Kidney (tissue), 13 donors: ENCODE measurements at regions not wholly inside any gene's neighbourhood (a gene's known extent, or its start where the extent isn't known, plus 50 kb on each side); places are given as distances from the start of the nearest gene placed in this dataset.

Experiments used
- DNase-seq, 5 donors: peaks; one replicate each; pipeline ENCODE4 v3.0.0-alpha.2; 2013 to 2020
- FAIRE-seq: peaks from 2 replicates; lab custom pipeline; 2012; peaks lifted over from hg19 to GRCh38; lab: Jason Lieb, UNC
- H3K27ac ChIP-seq, 2 donors: one replicate each; pipeline ENCODE4 v1.7.0; 2013; ENCODE audit warnings: low read depth in 2 of 2, low read length in 2 of 2, inconsistent platforms in 1 of 2
- H3K27me3 ChIP-seq: one replicate; pipeline ENCODE4 v1.7.1; 2013; ENCODE audit warnings: low read length, inconsistent platforms; ENCODE audit not compliant: control insufficient read depth, insufficient read depth
- H3K36me3 ChIP-seq, 3 donors: one replicate each; pipeline versions ENCODE4 v1.7.0 to v1.7.1; 2013; ENCODE audit warnings: low read length in 3 of 3, control low read depth in 1 of 3, inconsistent platforms in 1 of 3; ENCODE audit not compliant: insufficient read depth in 3 of 3, control insufficient read depth in 2 of 3
- H3K4me1 ChIP-seq, 3 donors: one replicate each; pipeline versions ENCODE4 v1.7.0 to v1.7.1; 2013; ENCODE audit warnings: low read length in 3 of 3, inconsistent platforms in 1 of 3, low read depth in 1 of 3; ENCODE audit not compliant: control insufficient read depth in 2 of 3, insufficient read depth in 2 of 3
- H3K4me3 ChIP-seq, 3 donors: one replicate each; pipeline versions ENCODE4 v1.7.0 to v1.8.1; 2013; ENCODE audit warnings: low read length in 3 of 3, control low read depth in 1 of 3, inconsistent platforms in 1 of 3
- H3K9ac ChIP-seq, 3 donors: one replicate each; pipeline versions ENCODE4 v1.7.0 to v1.7.1; 2013; ENCODE audit warnings: low read length in 3 of 3, control low read depth in 1 of 3, inconsistent platforms in 1 of 3
- H3K9me3 ChIP-seq, 3 donors: one replicate each; pipeline versions ENCODE4 v1.7.0 to v1.7.1; 2013; ENCODE audit warnings: low read length in 3 of 3, control low read depth in 1 of 3, inconsistent platforms in 1 of 3; ENCODE audit not compliant: control insufficient read depth in 2 of 3, insufficient read depth in 1 of 3
- CTCF ChIP-seq: IDR thresholded peaks from 3 replicates; pipeline ENCODE4 v1.5.1; 2012; ENCODE audit warnings: mild to moderate bottlenecking, moderate library complexity, borderline replicate concordance; ENCODE audit not compliant: insufficient read depth; ENCODE audit errors: extremely low read depth
- intact Hi-C: fragments of 100-400 bp; cut with DNase I; formaldehyde crosslinking; loops from one replicate; pipeline ENCODE4 v1.11.1; 2022
- donor health status: control.
- donor health status: control.
- donor health status: control.
- donor health status: control.
- donor health status: control.
- donor health status: DM: yes; HTN: yes; CAD: no.
- donor health status: Normal renal cell carcinoma (clear cell type).

- H3K36me3 ChIP-seq = no peaks in the 10 kb centered on the region
- H3K4me3 ChIP-seq = no peak overlapping the region
- no peak for FAIRE-seq
- no peaks in the 10 kb centered on the region for H3K27me3 ChIP-seq
- DNase-seq = peak in 2 of 5 donors; percentile 50 to 51
- H3K9me3 ChIP-seq = no peaks in the 10 kb centered on the region
- H3K4me1 ChIP-seq = no peaks in the 10 kb centered on the region
- H3K9ac ChIP-seq = no peak overlapping the region
- intact Hi-C loops = no loop called here
- no peak overlapping the region for H3K27ac ChIP-seq
- no peak for TF ChIP-seq CTCF
These were observed 208.9 kb upstream of the FOXQ1 start for GRCh38 chr6:1103021-1103420.

GRCh38 chr6:1100269-1100668, 211.6 kb upstream of the FOXQ1 start:
- H3K9ac ChIP-seq = no peak overlapping the region
- no peak for DNase-seq
- intact Hi-C loops = no loop called here
- no peaks in the 10 kb centered on the region for H3K36me3 ChIP-seq
- no peaks in the 10 kb centered on the region for H3K27me3 ChIP-seq
- H3K27ac ChIP-seq = no peak overlapping the region
- H3K4me1 ChIP-seq = no peaks in the 10 kb centered on the region
- H3K4me3 ChIP-seq = no peak overlapping the region
- H3K9me3 ChIP-seq = no peaks in the 10 kb centered on the region
- TF ChIP-seq CTCF = no peak
- no peak for FAIRE-seq

- FAIRE-seq (no peak), DNase-seq (no peak)
- no peak overlapping the region for H3K27ac ChIP-seq
- no peak overlapping the region for H3K4me3 ChIP-seq
- no peak for TF ChIP-seq CTCF
- H3K4me1 ChIP-seq = no peaks in the 10 kb centered on the region
- H3K9ac ChIP-seq = no peak overlapping the region
- no peaks in the 10 kb centered on the region for H3K36me3 ChIP-seq
- intact Hi-C loops = no loop called here
- no peaks in the 10 kb centered on the region for H3K9me3 ChIP-seq
- no peaks in the 10 kb centered on the region for H3K27me3 ChIP-seq
These were observed 212.6 kb upstream of the FOXQ1 start for GRCh38 chr6:1099264-1099663.
